ENCODE measurements at regions not wholly inside any gene's neighbourhood (a gene's known extent, or its start where the extent isn't known, plus 50 kb on each side); places are given as distances from the start of the nearest gene placed in this dataset.

GRCh38 chr7:144908943-144909556, 73.2 kb upstream of the TPK1 start (continued):
- TF ChIP-seq CHD7 (IDR thresholded peaks at IDR 0.05; ENCODE audit: insufficient replicate concordance, low read length) (no peak), SP4 (IDR thresholded peaks at IDR 0.05; ENCODE audit: low read length) (no peak), SAP30 (IDR thresholded peaks at IDR 0.05; ENCODE audit: insufficient read depth, insufficient replicate concordance, low read length) (no peak), POU5F1 (IDR thresholded peaks at IDR 0.05; ENCODE audit: low read depth, low read length) (no peak), RBBP5 (IDR thresholded peaks at IDR 0.05; ENCODE audit: borderline replicate concordance, low read depth, low read length) (no peak), JUND (IDR thresholded peaks at IDR 0.05; ENCODE audit: low read length) (no peak), CBX5 (IDR thresholded peaks at IDR 0.05; ENCODE audit: low read depth, low read length) (no peak), ATF3 (IDR thresholded peaks at IDR 0.05; ENCODE audit: insufficient read depth, low read depth, low read length) (no peak), RXRA (IDR thresholded peaks at IDR 0.05; ENCODE audit: insufficient read depth, low read depth, low read length) (no peak), CHD1 (IDR thresholded peaks at IDR 0.05; ENCODE audit: low read depth, low read length) (no peak)
